ENCODE measurements at regions not wholly inside any gene's neighbourhood (a gene's known extent, or its start where the extent isn't known, plus 50 kb on each side); places are given as distances from the start of the nearest gene placed in this dataset.
"Not testable (repeated sequence)": the region's sequence is repeated elsewhere in the genome, so short reads cannot be mapped to it uniquely, and the experiment has no call there.

DNA sequence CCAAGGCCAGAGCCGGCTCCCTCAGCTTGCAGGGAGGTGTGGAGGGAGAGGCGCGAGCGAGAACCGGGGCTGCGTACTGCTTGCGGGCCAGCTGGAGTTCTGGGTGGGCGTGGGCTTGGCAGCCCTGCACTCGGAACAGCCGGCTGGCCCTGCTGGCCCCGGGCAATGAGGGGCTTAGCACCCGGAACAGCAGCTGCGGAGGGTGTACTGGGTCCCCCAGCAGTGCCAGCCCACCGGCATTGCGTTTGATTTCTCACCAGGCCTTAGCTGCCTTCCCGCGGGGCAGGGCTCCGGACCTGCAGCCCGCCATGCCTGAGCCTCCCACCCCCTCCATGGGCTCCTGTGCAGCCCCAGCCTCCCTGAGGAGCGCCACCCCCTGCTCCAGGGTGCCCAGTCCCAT is 495.5 kb upstream of the PLXNA2 start:
- DNase-seq = not testable (repeated sequence)

DNA sequence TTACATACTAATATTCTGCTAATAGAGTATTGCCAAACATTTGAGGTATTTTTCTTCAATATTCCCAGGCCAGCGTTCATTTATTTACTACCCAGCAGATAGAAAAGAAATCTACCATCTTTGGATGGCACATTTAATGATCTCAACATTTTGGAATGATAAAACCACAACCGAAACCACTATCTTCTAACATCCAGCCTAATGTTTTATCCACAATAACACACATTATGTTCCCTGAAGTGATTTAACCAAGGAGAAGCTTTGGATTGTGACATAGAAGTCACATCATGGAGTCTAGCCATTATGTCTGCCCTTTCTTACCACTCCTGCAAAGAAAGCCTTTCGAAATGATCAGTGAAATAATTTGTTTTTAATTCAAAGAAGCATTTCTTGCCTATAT is 497.1 kb upstream of the PLXNA2 start:
- DNase-seq = no peak

DNA sequence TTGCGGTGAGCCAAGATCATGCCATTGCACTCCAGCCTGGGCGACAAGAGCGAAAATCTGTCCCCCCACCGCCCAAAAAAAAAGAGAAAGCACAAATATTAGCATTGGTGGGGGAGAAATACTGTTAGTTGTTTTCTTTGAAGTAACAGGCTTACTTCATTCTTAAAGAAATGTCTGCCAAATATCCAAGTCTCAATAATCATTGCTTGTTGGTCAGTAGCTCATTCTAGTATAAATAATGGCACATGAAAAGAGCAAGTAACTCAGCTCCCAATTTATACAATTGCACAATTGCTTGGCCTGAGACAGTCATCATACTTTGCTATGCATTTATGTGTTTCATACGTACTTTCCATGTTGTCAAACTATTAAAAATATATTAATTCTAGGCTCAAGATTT is 499.2 kb upstream of the PLXNA2 start:
- DNase-seq = no peak

DNA sequence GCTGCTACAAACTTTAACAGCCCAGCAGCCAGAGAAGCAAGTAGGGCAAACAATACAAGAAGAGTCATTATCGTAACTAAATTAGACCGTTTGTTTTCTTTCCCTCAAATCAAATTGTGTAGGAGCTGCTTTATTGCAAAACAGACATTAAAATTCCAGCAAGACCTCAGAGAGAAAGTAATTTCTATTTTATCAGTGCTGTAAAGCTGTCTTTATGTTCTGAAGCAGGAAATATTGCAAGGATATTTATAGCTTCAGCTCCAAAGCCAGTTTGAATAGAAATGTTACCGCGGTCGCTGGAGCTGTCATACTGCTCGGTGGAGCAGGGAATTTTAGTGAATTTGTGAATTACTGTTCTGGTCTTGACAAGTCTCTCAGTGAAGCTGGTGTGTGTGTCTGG is 503.8 kb upstream of the PLXNA2 start:
- DNase-seq = no peak

DNA sequence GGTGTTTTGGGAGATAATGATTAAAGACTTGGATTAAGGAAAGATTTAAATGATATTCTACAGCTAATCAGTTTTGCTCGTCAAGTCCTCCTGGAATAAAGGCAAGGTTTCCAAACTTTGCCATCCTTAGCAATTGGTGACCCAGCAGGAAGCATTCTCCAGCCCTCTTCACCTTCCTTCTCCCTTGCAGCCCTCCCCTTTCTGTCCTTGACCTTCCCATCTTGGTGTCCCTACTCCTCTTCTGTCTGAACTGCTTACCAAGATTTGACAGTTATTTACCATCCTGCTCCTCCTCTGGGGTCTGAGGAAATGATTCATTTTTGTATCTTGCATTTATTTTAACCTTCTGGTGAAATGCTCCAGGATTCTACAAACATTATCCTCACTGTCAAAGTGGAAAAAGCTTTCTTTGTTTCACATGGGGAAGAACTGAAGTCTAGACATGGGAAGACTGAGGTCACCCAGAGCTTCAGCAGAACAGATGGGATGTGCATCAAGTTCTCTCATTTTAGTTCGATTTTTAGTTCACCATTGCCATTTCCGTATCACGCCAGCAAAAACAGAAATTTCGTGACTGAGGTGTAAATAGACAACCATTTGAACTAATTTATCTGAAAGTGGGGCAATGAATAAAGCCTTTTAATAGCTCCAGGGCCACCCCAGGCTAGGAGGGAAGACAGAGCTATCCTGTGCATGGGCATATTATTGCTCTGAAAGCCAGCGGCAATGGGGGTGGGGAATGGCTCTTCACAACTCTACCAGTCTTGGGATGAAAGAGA is 504.4 kb upstream of the PLXNA2 start:
- DNase-seq = no peak

DNA sequence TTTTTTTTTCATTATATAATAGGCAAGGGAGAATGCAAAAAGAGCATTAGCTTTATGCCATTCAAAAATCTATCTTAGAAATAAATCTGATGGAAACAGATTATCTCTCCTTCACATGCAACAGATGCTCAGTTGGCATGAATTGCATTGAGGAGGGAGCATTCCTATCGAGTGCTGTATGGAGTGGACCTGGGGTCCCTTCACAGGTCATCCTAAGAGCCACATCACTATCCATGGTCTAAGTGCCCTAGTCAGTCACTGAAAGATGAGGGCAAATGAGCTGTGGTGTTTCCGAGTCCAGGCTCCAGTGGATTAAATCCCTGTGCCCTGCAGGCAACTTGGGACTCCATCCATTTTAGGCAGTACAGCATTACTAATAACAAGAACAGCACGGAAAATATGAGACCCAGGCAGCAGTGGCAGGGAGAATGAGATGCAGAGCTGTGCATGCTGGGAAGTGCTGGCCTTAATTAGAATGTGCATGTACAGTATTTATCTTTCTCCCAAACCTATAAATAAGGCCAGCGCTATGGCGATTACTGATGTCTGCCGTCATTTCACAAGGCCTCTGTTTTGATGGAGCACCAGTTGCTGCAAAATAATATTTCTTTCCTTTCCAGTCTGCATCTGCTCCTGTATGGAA is 512.3 kb upstream of the PLXNA2 start:
- no peak for DNase-seq

DNA sequence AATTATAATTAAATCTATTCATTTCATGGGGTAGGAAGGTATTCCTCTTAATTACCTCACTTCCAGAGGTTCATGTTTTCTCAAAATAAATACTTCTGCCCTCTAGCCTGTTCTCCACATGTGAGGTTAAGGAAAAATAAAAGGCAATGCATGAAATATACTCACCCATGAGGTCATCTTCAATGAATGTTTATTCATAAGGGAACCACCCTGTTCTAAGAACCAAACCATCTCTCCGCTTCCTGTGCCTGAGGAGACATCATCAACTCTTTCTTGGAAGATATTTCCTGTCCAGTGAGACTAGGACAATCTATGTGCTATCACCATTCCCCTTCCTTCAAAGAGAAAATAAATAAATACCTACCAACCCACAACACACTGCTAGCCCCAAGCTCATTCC is 513.7 kb upstream of the PLXNA2 start:
- no peak for DNase-seq

DNA sequence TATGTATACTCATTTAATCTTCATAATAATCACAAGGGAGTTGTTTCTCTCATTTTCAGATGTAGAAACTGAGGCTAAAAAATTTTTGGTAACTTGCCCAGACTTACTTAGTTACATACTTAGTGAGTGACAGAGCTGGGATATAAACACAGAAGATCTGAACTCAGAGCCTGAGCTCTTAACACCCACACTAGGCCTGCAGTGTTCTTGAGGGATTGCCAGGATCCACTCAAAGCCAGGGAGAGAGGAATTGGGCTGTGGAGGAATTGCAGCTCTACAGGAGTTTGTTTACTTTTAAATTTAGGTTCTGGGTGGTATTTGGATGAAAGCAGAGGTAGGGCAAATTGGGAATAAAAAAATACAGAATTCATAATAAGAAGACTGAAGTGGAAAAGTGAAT is 515.1 kb upstream of the PLXNA2 start:
- no peak for DNase-seq

DNA sequence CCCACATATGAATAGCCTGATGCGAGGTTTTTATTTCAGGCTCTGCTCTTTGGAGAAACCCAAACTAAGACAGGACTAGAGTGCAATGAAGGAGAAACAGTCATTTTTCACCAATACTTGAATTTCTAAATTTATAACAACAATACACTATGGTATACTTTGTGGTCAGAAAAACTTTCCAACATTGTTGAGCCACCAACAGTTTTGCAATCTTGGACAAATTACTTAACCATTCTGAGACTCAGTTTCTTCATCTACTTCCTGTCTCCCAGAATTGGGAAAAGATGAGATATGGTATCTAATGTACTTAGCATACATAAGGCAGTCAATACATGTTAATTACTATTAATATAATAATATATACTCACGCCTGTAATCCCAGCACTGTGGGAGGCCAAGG is 519.8 kb upstream of the PLXNA2 start:
- DNase-seq = no peak

DNA sequence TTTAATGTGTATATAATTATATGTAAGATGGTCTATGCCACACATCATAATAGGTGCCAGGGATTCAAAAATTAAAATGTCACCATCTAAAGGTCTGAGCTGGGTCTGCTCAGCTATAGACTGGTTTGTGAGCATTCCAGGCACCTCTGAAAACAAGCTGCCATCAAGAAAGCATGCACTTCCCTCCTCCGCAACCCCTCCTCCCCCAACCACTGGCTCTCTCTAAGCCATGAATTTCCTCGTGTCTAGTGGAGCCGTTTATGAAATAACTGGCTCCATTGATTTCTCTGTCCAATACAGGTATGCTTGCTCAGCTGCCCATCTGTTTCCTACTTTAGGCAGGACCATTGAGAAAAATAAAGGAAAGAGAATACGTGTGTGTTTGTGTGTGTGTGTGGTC is 522.6 kb upstream of the PLXNA2 start:
- DNase-seq = no peak

DNA sequence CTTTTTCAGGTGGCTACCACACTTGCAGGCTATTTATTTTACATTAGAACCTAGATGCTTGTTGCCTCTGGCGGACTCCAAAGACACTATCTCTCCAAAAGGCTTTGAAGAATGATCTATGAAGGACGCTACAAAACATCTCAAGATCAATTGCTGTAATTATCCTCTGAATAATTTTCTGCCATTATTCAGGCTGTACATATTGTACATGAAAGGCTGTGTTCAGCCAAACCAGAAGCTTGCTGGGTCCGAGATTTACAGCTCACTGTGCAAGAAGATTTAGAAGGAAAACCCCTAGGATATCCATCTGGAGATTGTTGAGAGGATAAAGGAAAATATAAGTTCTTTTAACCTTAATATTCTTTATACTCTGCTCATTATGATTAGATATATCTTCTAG is 523.6 kb upstream of the PLXNA2 start:
- no peak for DNase-seq

DNA sequence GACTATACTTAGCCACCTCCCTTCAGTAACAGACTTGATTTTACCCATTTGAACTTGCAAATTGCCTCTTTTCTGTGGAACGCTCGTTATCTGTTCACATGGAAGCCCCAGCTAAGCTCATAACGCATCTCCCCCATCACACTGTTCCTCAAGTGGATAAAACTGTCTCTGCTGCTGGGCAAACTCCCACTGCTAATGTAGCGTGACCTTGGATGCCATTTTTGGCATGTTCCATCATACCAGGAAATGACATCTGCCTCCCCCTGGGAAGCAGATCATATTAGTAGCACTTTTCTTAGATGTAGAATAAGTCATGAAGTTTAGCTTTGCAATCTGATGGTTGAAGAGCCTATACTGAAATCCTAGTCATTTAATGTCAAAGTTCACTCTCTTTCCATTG is 528.7 kb upstream of the PLXNA2 start:
- DNase-seq = no peak

DNA sequence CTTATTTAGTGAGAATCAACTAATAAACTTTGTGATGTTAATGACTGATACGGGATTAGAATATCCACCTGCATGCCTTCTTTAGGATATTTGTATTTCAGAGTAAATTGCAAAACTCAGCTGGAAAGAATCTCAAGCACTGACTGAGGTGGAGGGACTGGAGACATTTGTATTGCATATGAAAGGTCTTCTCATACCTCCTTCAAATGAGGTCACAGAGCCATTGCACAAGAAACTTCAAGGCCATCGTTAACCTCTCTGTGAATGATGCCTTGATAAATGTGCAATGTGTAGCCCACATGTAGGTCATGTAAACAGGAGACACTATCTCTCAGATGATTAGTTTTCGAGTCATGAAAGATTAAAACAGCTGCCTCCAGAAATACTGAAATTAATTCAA is 531.7 kb upstream of the PLXNA2 start:
- no peak for DNase-seq

DNA sequence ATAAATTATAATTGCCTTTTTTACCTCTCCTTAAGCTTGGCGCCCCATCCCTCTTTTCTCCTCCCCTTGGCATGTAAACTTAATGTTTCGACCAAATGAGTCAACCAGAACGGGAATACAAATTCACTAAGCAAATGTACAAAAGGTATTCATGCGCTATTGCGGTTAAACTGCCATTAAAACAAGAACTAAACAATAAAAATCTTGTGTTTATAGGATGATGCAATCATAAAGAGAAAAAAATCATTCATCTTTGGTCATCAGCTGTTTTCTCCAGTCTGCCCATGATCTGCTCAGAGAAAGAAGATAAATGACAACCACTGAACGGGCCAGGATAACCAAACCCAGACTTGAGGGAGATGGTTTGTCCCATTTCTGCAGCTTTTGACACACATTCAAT is 534.2 kb upstream of the PLXNA2 start:
- DNase-seq = no peak

DNA sequence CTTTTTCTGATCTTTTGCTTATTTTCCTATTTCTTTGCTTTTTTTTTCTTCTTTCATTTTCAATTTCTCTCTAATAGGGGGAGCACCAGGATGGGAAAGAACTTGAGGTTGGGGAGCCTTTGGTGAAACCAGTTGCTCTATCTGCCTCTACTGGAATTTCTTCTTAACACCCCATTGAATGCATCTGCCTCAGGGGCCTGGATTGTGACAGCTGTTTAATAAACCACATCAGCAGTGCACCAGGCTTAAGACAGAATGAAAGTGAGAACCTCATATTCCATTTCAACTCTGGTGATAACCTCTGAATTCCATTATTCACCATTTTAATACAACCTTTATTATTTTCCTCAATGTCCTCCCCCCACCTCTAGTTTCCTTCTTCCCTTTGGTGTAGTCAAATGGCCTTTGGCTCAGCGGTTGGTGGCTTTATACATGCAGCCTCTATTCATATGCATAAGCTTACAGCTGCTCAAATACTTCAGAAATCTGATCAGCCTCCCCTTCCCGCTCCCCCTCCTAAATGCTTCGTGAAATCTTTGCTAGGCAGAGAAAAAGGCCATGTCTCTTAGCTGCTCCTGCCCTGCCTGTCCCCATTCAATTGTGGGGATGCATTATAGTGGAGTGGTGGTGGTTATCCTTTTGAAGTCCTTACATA is 537.3 kb upstream of the PLXNA2 start:
- DNase-seq = no peak

DNA sequence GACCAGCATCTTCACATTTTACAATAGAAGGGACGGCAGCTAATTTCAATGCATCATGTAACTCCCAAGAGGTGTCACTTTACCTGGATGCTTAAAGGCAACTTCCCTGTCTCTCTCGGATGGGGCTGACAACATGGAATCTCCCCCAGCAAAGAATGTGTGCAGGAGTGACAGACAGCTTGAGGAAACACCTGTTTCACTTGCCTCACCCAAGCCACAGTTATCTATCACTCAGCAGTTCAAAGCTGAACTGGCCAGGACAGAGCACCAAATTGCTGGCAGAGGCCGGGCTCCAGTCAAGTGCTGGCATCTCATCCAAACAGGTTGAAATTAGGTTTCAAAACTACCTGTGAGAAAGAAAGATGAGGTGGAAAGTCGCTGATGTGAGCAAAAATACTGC is 538.0 kb upstream of the PLXNA2 start:
- no peak for DNase-seq

DNA sequence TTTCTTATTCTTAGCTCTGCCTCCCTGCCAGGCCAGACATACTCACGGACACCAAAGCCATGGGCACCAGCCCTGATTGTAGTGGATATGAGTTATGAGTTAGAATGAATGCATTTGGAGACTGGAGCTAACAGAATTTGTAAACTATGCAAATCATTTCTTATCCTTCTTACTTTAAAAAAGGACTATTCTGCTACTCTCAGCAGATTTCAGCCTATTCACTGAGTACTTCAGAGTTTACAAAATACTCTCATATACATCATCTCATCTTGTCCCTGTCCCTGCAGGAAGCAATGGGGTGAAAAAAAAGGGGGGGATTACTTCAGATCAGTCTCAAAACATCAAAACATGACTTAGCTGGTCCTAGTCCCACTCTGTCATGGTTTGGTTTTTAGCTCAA is 541.4 kb upstream of the PLXNA2 start:
- no peak for DNase-seq

DNA sequence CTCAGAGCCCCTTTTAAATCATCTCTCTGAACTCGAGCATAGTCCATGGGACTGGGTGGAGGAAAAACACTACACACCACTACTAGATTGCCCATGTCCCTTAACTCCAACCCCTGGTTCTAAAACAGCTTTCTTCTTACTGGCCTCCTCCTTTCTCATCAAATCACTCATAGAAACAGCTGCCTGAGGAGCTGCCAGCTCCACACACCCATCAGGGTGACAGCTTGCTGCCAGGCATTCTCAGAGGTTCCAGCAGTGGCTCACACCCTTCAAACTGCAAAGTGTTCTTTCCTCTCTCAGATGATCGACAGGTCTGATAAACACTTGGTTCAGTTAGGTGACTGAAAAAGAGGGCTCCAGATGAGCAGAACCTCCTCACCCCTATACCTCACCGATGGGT is 543.0 kb upstream of the PLXNA2 start:
- no peak for DNase-seq

DNA sequence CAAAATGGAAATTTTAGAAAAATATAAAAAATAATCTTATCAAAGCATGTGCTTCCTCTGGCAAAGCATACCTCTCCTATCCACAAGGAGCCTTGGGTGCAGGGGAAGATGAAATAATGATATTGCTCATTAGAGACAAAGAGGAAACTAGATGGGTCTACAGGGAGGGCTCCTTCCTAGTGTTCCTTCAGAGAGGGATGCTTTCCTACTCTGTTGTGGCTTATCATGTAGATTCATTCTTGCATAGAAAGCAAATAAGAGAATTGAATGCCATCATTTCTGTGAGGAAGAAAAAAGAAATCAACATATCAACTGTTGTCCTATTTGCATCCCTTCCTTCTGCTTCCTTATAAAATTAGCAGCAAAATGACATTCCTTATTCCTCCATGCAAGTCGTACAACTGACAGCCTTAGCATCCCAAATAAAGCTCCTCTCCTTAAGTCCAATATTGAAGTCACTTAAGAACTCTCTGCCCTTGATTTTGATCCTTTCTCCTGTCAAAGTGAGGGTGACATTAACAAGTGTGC is 543.9 kb upstream of the PLXNA2 start:
- DNase-seq = no peak

DNA sequence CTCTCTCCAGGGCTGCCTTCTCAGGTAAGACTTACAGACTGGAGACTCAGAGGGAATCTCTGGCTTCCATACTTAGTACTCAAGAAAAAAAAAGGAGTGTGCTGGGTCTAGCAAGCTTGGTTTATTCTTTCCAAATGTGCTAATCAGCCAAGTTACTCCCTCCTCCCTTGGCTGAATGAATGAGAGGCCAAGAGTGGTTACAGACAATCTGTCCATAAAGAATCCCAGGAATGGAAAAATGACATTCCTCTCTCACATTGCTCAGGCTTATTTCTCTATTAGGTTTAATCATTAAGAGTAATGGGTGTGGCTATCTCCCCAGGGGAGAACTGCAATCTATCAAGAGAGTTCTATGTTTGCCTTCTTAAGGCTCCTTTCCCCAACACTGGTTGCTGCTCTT is 547.3 kb upstream of the PLXNA2 start:
- no peak for DNase-seq

DNA sequence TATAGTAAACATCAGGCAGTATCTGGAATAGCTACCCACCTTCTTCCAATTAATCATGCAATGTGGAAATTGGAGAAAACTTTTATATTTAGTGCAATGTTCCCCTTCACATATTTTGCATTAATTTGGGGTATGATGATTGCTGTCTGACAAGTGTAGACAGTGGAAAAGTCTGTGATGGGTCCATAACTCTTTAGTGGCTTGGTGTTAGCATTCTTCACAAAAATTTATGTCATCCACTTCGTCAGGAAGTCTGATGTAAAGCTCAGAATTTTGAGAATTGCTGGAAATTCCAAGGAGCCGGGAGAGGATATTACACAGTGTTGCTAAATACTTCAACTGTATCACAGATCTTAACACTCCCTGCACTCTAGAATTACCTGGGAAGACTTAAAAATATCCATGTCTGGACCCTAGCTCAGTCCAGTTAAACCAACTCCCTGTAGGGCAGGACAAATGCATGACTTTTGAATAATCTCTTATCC is 549.7 kb upstream of the PLXNA2 start:
- no peak for DNase-seq

DNA sequence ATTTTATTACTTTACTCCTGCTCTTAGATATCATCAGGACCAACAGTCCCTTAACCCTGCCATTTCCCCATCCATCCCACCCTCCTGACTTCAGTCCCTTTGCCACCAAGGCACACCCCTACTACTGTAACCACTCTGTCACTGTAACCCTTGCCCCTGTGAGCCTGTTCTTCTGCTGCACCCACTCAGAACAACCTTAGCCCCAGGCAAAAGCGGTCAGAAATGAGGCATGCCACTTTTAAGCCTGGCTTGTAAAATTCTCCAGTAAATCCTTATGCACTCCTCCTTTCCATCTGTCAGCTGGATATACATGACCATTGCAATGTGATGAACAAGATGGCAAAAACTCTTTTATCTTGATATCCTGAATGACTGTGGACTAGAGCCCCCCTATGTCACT is 555.0 kb upstream of the PLXNA2 start:
- no peak for DNase-seq

DNA sequence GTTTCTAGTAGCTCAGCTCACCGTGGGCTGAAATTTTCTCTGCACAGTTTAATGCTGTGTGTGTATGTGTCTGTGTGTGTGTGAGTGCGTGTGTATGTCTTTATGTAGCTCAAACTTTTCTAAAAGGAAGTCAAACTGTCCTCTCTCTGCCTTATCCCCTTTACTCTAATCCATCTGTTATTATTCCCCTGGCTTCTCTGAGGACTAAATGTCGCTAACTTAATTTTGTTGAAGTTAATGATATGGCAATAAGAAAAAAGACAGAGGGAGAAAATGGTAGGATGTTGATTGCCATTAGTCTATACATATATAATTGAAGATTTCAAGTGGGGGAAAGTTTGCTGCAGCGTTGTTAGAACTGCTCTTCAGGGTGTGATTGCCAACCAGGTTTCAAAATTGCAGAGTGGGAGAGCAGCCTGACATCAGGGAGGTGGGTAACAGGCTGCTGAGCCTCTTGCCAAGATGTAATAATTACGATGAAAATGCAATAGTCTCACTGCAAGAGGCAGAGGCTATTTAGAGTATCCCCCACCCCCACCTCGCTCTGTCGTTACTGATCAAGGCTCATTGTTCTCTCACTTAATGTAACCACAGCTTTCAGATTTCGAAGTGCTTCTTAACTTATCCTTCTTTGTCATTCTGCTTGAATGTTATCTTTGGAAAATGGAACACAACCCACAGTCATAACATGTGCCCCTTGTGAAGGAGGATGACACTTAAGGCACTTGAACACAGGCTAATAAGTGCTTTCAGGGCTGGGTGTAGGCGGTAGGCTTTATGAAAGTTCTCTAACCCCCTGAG is 559.0 kb upstream of the PLXNA2 start:
- DNase-seq = no peak
